K562 (cell line): ENCODE measurements at regions not wholly inside any gene's neighbourhood (a gene's known extent, or its start where the extent isn't known, plus 50 kb on each side); places are given as distances from the start of the nearest gene placed in this dataset.

ENCODE experiments used
- ATAC-seq: fragments of 200-7000 bp; cut with Tn5 transposase; 3 replicates; pipeline ENCODE4 v1.9.1; 2020; ENCODE audit warnings: moderate library complexity
- BruUV-seq: library from RNA; stranded (reverse); fragments of 400-500 nt; replicated peaks from 2 replicates; lab custom pipeline; 2021; lab: Mats Ljungman, UMichigan
- CTCF ChIA-PET: fragments of 300-600 bp; formaldehyde crosslinking; extraction: SDS; loops from one replicate; lab custom pipeline; 2021; ENCODE audit warnings: low intra/inter-chr PET ratio; lab: Yijun Ruan, JAX
- POLR2A ChIA-PET: fragments of 300-600, 350-650 bp; sonication (Branson Sonifier 250); formaldehyde crosslinking; extraction: SDS; loops from one replicate; lab custom pipeline; 2021; ENCODE audit warnings: antibody characterized with exemption, inconsistent platforms; lab: Yijun Ruan, JAX
- DNase-seq, 4 experiments: peaks; one replicate each; pipeline versions ENCODE4 v3.0.0 to v3.0.0-alpha.2; 2011 to 2018; ENCODE audit warnings: low spot score in 3 of 4, mixed read lengths in 3 of 4; ENCODE audit errors: extremely low read depth in 1 of 4
- FAIRE-seq: peaks from 2 replicates; lab custom pipeline; 2011; peaks lifted over from hg19 to GRCh38; lab: Jason Lieb, UNC
- H2AFZ ChIP-seq: 2 replicates; pipeline ENCODE4 v1.6.0; 2011; ENCODE audit warnings: low read depth, low read length, control low read depth, inconsistent platforms
- H3K27ac ChIP-seq: fragments of 200-600 bp; 3 replicates; pipeline ENCODE4 v1.8.0; 2011; ENCODE audit warnings: low read depth, mild to moderate bottlenecking, control low read depth, inconsistent platforms, low read length, moderate library complexity, mixed read lengths; ENCODE audit errors: extremely low read depth
- H3K27me3 ChIP-seq, 2 experiments: fragments of 300-600 bp in 1 of 2; 2 replicates in 1 of 2; 3 replicates in 1 of 2; pipeline versions ENCODE4 v1.6.0 to v1.8.0; 2011; ENCODE audit warnings: inconsistent platforms in 2 of 2, low read length in 2 of 2, mild to moderate bottlenecking in 1 of 2, mixed read lengths in 1 of 2, moderate library complexity in 1 of 2; ENCODE audit not compliant: control insufficient read depth in 2 of 2, insufficient read depth in 2 of 2
- H3K36me3 ChIP-seq: fragments of 300-600 bp; 3 replicates; pipeline ENCODE4 v1.8.0; 2011; ENCODE audit warnings: mild to moderate bottlenecking, low read length, inconsistent platforms; ENCODE audit not compliant: control insufficient read depth, insufficient read depth
- H3K4me1 ChIP-seq, 2 experiments: fragments of 200-600 bp in 1 of 2; replicated peaks in 1 of 2; 2 replicates in 1 of 2; 3 replicates in 1 of 2; pipeline versions ENCODE4 v1.5.1 to v1.8.0; 2011; ENCODE audit warnings: inconsistent platforms in 2 of 2, low read length in 2 of 2, mild to moderate bottlenecking in 1 of 2, mixed read lengths in 1 of 2, moderate library complexity in 1 of 2; ENCODE audit not compliant: control insufficient read depth in 2 of 2, insufficient read depth in 2 of 2
- H3K4me2 ChIP-seq: 2 replicates; pipeline ENCODE4 v1.6.1; 2011; ENCODE audit warnings: low read length, control low read depth, inconsistent platforms, mixed read lengths; ENCODE audit not compliant: insufficient read depth
- H3K4me3 ChIP-seq: fragments of 200-600 bp; sonication (generic), shearing (Covaris generic); 2 replicates; pipeline ENCODE4 v1.5.1; 2016; ENCODE audit warnings: control low read depth, inconsistent platforms
- H3K79me2 ChIP-seq: fragments of 200-600 bp; 3 replicates; pipeline ENCODE4 v1.8.0; 2011; ENCODE audit warnings: low read length, inconsistent platforms; ENCODE audit not compliant: control insufficient read depth, insufficient read depth
- H3K9ac ChIP-seq, 2 experiments: 2 replicates each; pipeline versions ENCODE4 v1.6.0 to v1.6.1; 2011; ENCODE audit warnings: low read depth in 2 of 2, low read length in 2 of 2, control low read depth in 1 of 2, inconsistent platforms in 1 of 2, mild to moderate bottlenecking in 1 of 2, mixed read lengths in 1 of 2; ENCODE audit not compliant: insufficient read depth in 1 of 2
- H3K9me1 ChIP-seq: one replicate; pipeline ENCODE4 v1.6.0; 2011; ENCODE audit warnings: inconsistent platforms, mild to moderate bottlenecking, low read length, moderate library complexity; ENCODE audit not compliant: control insufficient read depth, insufficient read depth
- H3K9me3 ChIP-seq: replicated peaks from 2 replicates; pipeline ENCODE4 v1.5.1; 2011; ENCODE audit warnings: low read depth, low read length, inconsistent platforms; ENCODE audit not compliant: control insufficient read depth, insufficient read depth
- H4K20me1 ChIP-seq: replicated peaks from 2 replicates; pipeline ENCODE4 v1.6.1; 2011; ENCODE audit warnings: low read length, inconsistent platforms, mixed read lengths; ENCODE audit not compliant: control insufficient read depth, insufficient read depth
- ERF ChIP-seq: fragments of 450-650 bp; formaldehyde crosslinking; IDR thresholded peaks from 2 replicates; pipeline ENCODE4 v1.4.0; 2020; ENCODE audit warnings: mild to moderate bottlenecking, mixed read lengths
- NONO ChIP-seq, 2 experiments: fragments of 200-400 bp in 1 of 2; fragments of 450-650 bp in 1 of 2; formaldehyde crosslinking in 1 of 2; IDR thresholded peaks; 2 replicates each; pipeline ENCODE4 v1.6.1; 2017; ENCODE audit warnings: low read depth in 2 of 2, mild to moderate bottlenecking in 2 of 2, moderate library complexity in 2 of 2, low read length in 1 of 2
- RFX7 ChIP-seq: fragments of 250-450 bp; sonication (Bioruptor Pico); IDR thresholded peaks from 2 replicates; pipeline ENCODE4 v1.5.1; 2021; ENCODE audit warnings: mild to moderate bottlenecking
- TSC22D4 ChIP-seq: fragments of 450-650 bp; IDR thresholded peaks from 2 replicates; pipeline ENCODE4 v1.6.1; 2016; ENCODE audit warnings: missing genetic modification characterization, missing biosample characterization, control low read depth
- WGBS: fragments of 100-300 bp; shearing (Covaris generic); methylation state at CpG from one replicate; pipeline ENCODE4 v1.1.6; 2016; ENCODE audit warnings: low coverage, mixed read lengths; ENCODE audit not compliant: insufficient coverage; ENCODE audit errors: missing lambda C conversion rate; 5-methylcytosine and 5-hydroxymethylcytosine counted together
- in situ Hi-C: fragments of 300-500 bp; cut with MboI; formaldehyde crosslinking; loops from 4 replicates; pipeline ENCODE4 v1.15.0; 2018; ENCODE audit warnings: inconsistent platforms, mixed read lengths
- intact Hi-C: fragments of 100-400 bp; cut with micrococcal nuclease; formaldehyde crosslinking; loops from 2 replicates; pipeline ENCODE4 v1.14.2; 2022
- TF ChIP-seq, protein P1 (sequence below), 2 experiments: fragments of 450-650 bp; formaldehyde crosslinking in 1 of 2; IDR thresholded peaks; 2 replicates each; pipeline versions ENCODE4 v1.4.0 to v1.6.1; 2014 to 2020; ENCODE audit warnings: mild to moderate bottlenecking in 2 of 2, borderline replicate concordance in 1 of 2, low read depth in 1 of 2
- TF ChIP-seq, protein P2 (sequence below): IDR thresholded peaks from 2 replicates; pipeline ENCODE4 v1.6.1; 2016; ENCODE audit warnings: missing genetic modification characterization, missing compliant biosample characterization
- TF ChIP-seq, protein P3 (sequence below): sonication (generic); formaldehyde crosslinking; IDR thresholded peaks from 2 replicates; pipeline ENCODE4 v1.8.0; 2023; ENCODE audit warnings: mild to moderate bottlenecking, missing genetic modification reagents
- TF ChIP-seq, protein P4 (sequence below): fragments of 250-450 bp; sonication (Bioruptor Pico); IDR thresholded peaks from 2 replicates; pipeline ENCODE4 v1.9.0; 2021; ENCODE audit warnings: mild to moderate bottlenecking

DNA sequence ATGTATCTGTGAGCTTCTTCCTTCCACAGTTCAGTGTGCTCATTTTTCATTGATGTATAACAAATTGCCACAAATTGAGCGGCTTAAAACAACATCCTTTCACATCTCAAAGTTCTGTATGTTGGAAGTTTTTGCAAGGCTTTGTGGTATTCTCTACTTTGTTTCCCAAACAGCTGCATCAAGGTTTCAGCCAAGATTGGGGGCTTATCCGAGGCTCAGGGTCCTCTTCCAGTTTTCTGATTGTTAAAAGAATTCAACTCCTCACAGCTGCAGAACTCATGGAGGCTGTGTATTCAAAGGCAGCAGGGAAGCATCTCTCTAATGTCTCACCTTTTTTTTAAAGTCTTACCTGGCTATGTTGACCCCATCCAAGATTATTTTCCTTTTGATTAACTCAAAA lies 1369.8 kb downstream of the PCDH9 start:
- H3K4me2 ChIP-seq: no peak overlapping the region
- WGBS: 7% methylated on average over 2 of the region's 2 CpGs
- H3K36me3 ChIP-seq: no peaks in the 10 kb centered on the region
- in situ Hi-C loops (no loop called here), intact Hi-C loops (no loop called here)
- H4K20me1 ChIP-seq: no peaks in the 10 kb centered on the region
- ChIA-PET CTCF (no interaction called here), POLR2A (no interaction called here)
- DNase-seq: no peak
- no peaks in the 10 kb centered on the region for H3K4me1 ChIP-seq
- no peaks in the 10 kb centered on the region for H3K79me2 ChIP-seq
- H3K27me3 ChIP-seq: no peaks in the 10 kb centered on the region
- no peak overlapping the region for H2AFZ ChIP-seq
- H3K9me3 ChIP-seq: no peaks in the 10 kb centered on the region
- TF ChIP-seq, protein P1, sequence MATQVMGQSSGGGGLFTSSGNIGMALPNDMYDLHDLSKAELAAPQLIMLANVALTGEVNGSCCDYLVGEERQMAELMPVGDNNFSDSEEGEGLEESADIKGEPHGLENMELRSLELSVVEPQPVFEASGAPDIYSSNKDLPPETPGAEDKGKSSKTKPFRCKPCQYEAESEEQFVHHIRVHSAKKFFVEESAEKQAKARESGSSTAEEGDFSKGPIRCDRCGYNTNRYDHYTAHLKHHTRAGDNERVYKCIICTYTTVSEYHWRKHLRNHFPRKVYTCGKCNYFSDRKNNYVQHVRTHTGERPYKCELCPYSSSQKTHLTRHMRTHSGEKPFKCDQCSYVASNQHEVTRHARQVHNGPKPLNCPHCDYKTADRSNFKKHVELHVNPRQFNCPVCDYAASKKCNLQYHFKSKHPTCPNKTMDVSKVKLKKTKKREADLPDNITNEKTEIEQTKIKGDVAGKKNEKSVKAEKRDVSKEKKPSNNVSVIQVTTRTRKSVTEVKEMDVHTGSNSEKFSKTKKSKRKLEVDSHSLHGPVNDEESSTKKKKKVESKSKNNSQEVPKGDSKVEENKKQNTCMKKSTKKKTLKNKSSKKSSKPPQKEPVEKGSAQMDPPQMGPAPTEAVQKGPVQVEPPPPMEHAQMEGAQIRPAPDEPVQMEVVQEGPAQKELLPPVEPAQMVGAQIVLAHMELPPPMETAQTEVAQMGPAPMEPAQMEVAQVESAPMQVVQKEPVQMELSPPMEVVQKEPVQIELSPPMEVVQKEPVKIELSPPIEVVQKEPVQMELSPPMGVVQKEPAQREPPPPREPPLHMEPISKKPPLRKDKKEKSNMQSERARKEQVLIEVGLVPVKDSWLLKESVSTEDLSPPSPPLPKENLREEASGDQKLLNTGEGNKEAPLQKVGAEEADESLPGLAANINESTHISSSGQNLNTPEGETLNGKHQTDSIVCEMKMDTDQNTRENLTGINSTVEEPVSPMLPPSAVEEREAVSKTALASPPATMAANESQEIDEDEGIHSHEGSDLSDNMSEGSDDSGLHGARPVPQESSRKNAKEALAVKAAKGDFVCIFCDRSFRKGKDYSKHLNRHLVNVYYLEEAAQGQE (IDR thresholded peaks at IDR 0.05; ENCODE audit: borderline replicate concordance): no peak
- TF ChIP-seq, protein P1 (CRISPR knock-in tag; IDR thresholded peaks at IDR 0.05; ENCODE audit: low read depth): no peak
- TF ChIP-seq, protein P2, sequence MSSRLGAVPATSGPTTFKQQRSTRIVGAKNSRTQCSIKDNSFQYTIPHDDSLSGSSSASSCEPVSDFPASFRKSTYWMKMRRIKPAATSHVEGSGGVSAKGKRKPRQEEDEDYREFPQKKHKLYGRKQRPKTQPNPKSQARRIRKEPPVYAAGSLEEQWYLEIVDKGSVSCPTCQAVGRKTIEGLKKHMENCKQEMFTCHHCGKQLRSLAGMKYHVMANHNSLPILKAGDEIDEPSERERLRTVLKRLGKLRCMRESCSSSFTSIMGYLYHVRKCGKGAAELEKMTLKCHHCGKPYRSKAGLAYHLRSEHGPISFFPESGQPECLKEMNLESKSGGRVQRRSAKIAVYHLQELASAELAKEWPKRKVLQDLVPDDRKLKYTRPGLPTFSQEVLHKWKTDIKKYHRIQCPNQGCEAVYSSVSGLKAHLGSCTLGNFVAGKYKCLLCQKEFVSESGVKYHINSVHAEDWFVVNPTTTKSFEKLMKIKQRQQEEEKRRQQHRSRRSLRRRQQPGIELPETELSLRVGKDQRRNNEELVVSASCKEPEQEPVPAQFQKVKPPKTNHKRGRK (tag): no peak
- TF ChIP-seq, protein P3, sequence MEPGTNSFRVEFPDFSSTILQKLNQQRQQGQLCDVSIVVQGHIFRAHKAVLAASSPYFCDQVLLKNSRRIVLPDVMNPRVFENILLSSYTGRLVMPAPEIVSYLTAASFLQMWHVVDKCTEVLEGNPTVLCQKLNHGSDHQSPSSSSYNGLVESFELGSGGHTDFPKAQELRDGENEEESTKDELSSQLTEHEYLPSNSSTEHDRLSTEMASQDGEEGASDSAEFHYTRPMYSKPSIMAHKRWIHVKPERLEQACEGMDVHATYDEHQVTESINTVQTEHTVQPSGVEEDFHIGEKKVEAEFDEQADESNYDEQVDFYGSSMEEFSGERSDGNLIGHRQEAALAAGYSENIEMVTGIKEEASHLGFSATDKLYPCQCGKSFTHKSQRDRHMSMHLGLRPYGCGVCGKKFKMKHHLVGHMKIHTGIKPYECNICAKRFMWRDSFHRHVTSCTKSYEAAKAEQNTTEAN (CRISPR knock-in tag): no peak
- TF ChIP-seq RFX7: no peak
- TF ChIP-seq TSC22D4 (tag): no peak
- TF ChIP-seq ERF (CRISPR knock-in tag): no peak
- TF ChIP-seq, protein P4, sequence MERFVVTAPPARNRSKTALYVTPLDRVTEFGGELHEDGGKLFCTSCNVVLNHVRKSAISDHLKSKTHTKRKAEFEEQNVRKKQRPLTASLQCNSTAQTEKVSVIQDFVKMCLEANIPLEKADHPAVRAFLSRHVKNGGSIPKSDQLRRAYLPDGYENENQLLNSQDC: no peak
- TF ChIP-seq NONO (IDR thresholded peaks at IDR 0.05; ENCODE audit: low read depth in 2 of 2, low read length in 1 of 2): no peak
- BruUV-seq: no TSS peak
- H3K4me3 ChIP-seq: no peak overlapping the region
- ATAC-seq: no peak
- H3K9ac ChIP-seq: no peak overlapping the region
- H3K9me1 ChIP-seq: no peaks in the 10 kb centered on the region
- FAIRE-seq: no peak
- H3K27ac ChIP-seq: no peak overlapping the region
